HUES6 (cell line): ENCODE measurements at regions not wholly inside any gene's neighbourhood (a gene's known extent, or its start where the extent isn't known, plus 50 kb on each side); places are given as distances from the start of the nearest gene placed in this dataset.

ENCODE experiments used
- H3K27ac ChIP-seq: 2 replicates; pipeline ENCODE4 v1.7.0; 2013; ENCODE audit warnings: low read depth, mild to moderate bottlenecking, low read length, inconsistent platforms
- H3K27me3 ChIP-seq: 2 replicates; pipeline ENCODE4 v1.6.1; 2013; ENCODE audit warnings: low read length; ENCODE audit not compliant: control insufficient read depth, insufficient read depth
- H3K36me3 ChIP-seq: 2 replicates; pipeline ENCODE4 v1.6.1; 2013; ENCODE audit warnings: low read length; ENCODE audit not compliant: control insufficient read depth, insufficient read depth
- H3K4me1 ChIP-seq: 2 replicates; pipeline ENCODE4 v1.6.1; 2013; ENCODE audit warnings: low read length; ENCODE audit not compliant: control insufficient read depth, insufficient read depth
- H3K4me3 ChIP-seq: 2 replicates; pipeline ENCODE4 v1.5.1; 2013; ENCODE audit warnings: low read depth, low read length
- H3K9ac ChIP-seq: one replicate; pipeline ENCODE4 v1.6.1; 2013; ENCODE audit warnings: mild to moderate bottlenecking, low read length
- H3K9me3 ChIP-seq: 2 replicates; pipeline ENCODE4 v1.6.1; 2013; ENCODE audit warnings: low read depth, low read length; ENCODE audit not compliant: control insufficient read depth, insufficient read depth

DNA sequence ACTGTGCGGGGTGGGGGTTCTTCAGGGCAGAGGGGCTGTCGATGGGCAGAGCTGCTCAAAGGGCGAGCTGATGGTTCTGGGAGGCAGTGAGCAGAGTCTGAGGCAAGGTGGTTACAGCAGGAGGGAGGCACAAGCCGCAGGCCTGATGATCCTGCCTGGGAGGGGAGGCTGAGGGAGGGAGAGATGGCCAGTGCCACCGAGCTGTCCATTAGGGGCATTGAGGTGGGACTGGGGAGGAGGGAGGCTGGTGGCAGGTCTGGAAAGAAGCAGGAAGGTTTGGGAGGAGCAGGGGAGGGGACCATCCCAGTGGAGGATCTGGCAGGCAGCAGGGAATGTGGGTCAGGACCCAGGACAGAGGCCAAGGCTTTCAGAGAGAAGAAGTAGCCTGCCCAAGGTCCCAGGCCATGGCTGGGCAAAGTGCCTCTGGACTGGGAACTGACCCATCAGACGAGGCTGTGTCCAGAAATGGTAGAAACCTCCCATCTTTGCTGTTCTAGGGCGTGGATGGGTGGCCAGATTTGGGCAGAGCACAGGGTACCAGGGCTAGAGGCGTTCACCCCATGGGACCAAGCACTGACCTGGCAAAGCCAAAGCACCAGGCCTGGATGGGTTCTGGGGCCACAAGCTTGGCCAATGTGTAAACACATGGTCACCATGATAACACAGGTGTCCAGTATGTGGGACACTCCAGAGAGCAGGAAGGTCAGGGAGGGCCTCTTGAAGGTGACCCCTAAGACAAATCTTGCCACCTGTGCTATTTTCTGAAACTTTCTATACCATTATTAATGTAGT lies 55.5 kb downstream of the INHBB start:
- no peaks in the 10 kb centered on the region for H3K4me1 ChIP-seq
- no peak overlapping the region for H3K27ac ChIP-seq
- no peak overlapping the region for H3K9ac ChIP-seq
- no peaks in the 10 kb centered on the region for H3K9me3 ChIP-seq
- no peaks in the 10 kb centered on the region for H3K36me3 ChIP-seq
- 0 out of 2 replicates have a peak, but pooled peaks cover 3% of the 10 kb centered on the region for H3K27me3 ChIP-seq
- H3K4me3 ChIP-seq, result no peak overlapping the region

DNA sequence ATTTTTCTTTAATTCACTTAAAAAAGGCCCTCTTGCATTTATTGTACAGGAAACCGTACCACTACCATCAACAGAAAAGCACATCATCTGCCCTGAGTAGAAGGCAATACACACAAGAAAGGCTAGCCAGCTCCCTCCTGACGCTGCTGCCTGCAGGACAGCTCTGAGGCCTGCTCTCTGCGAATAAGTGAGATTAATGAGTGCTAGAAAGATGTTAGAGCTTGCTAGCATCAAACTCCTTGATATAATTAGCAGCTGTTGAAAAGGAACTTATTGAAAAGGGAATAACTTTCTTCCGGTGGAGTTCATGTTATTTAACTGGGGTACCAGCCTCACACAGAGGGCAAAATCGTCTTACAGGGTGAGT lies 56.1 kb downstream of the INHBB start:
- Histone ChIP-seq H3K9me3 (no peaks in the 10 kb centered on the region), H3K27ac (no peak overlapping the region), H3K36me3 (no peaks in the 10 kb centered on the region), H3K9ac (no peak overlapping the region), H3K4me3 (no peak overlapping the region), H3K4me1 (no peaks in the 10 kb centered on the region), H3K27me3 (0 out of 2 replicates have a peak, but pooled peaks cover 4% of the 10 kb centered on the region)

GRCh38 chr2:120402508-120402907 lies 56.6 kb downstream of the INHBB start:
- Histone ChIP-seq H3K27ac (no peak overlapping the region), H3K9me3 (no peaks in the 10 kb centered on the region), H3K9ac (no peak overlapping the region), H3K27me3 (0 out of 2 replicates have a peak, but pooled peaks cover 4% of the 10 kb centered on the region), H3K4me3 (no peak overlapping the region), H3K36me3 (no peaks in the 10 kb centered on the region), H3K4me1 (no peaks in the 10 kb centered on the region)

- no peaks in the 10 kb centered on the region for H3K36me3 ChIP-seq
- H3K27me3 ChIP-seq, result 0 out of 2 replicates have a peak, but pooled peaks cover 4% of the 10 kb centered on the region
- no peak overlapping the region for H3K27ac ChIP-seq
- no peak overlapping the region for H3K9ac ChIP-seq
- no peaks in the 10 kb centered on the region for H3K9me3 ChIP-seq
- no peaks in the 10 kb centered on the region for H3K4me1 ChIP-seq
- no peak overlapping the region for H3K4me3 ChIP-seq
Observed at GRCh38 chr2:120403261-120403660, 57.3 kb downstream of the INHBB start.

DNA sequence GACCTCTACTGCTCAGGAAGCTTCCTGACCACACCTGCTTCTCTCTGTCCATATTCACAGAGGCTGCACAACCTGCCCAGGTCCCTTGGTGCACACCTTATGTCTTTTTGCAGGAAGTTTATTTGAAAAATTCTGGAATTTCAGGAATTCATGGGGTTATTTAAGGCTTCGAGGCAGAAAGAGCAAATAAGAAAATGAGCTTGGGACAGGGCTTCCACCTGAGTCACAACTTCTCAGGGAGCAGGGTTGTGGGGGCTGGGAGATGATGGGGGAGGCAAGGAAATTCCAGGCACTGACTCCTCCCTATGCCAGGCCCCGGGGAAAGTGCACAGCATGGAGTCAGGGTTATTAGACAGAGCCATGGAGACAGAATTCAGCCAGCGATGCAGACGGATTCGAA lies 57.7 kb downstream of the INHBB start:
- H3K4me3 ChIP-seq, result no peak overlapping the region
- H3K27me3 ChIP-seq, result 0 out of 2 replicates have a peak, but pooled peaks cover 4% of the 10 kb centered on the region
- H3K27ac ChIP-seq, result no peak overlapping the region
- H3K36me3 ChIP-seq, result no peaks in the 10 kb centered on the region
- no peaks in the 10 kb centered on the region for H3K4me1 ChIP-seq
- H3K9ac ChIP-seq, result no peak overlapping the region
- no peaks in the 10 kb centered on the region for H3K9me3 ChIP-seq

DNA sequence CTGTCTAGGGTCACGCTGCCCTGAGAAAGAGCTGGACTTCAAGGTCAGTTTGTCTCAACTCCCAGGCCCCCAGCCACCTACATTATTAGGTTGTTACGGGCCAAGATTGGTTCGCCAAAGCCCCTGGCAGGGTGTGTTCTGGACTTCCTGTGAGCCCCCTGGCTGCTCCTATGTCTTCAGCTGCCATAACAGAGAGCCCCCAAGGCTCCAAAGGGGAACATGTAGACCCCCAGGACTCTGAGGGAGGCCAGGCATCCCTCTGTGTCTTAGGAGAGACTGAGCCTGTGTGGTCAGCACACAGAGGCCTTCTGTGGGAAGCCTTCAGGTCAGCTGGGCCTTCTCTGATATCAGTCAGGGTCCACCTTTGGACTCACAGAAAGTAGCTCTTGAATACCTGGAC lies 58.3 kb downstream of the INHBB start:
- H3K4me3 ChIP-seq, result no peak overlapping the region
- H3K27ac ChIP-seq, result no peak overlapping the region
- no peaks in the 10 kb centered on the region for H3K4me1 ChIP-seq
- 0 out of 2 replicates have a peak, but pooled peaks cover 4% of the 10 kb centered on the region for H3K27me3 ChIP-seq
- H3K36me3 ChIP-seq, result no peaks in the 10 kb centered on the region
- 0 out of 2 replicates have a peak, but pooled peaks cover 2% of the 10 kb centered on the region for H3K9me3 ChIP-seq
- H3K9ac ChIP-seq, result no peak overlapping the region

GRCh38 chr2:120404941-120405758 lies 59.2 kb downstream of the INHBB start:
- Histone ChIP-seq H3K9ac (no peak overlapping the region), H3K27me3 (0 out of 2 replicates have a peak, but pooled peaks cover 4% of the 10 kb centered on the region), H3K9me3 (peaks cover 7% of the 10 kb centered on the region), H3K4me3 (no peak overlapping the region), H3K36me3 (no peaks in the 10 kb centered on the region), H3K4me1 (no peaks in the 10 kb centered on the region), H3K27ac (no peak overlapping the region)

DNA sequence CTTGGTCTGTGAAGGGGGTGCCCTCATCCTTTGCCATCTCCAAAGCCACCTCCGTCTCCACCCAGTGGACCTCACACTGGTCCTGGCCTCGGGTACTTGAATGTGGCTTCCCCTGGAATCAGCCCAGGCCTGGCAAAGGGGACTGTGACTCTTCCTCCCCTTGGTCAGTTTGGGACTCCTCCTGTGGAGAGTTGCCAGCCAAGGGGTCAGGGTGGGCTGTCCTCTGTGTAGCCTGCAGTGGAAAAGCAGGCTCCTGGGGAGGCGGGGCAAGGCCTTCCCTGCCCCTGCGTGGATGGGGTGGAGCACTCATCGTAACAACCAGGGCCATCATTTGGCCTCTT lies 59.8 kb downstream of the INHBB start:
- no peak overlapping the region for H3K4me3 ChIP-seq
- no peaks in the 10 kb centered on the region for H3K36me3 ChIP-seq
- no peak overlapping the region for H3K9ac ChIP-seq
- H3K27ac ChIP-seq, result no peak overlapping the region
- no peaks in the 10 kb centered on the region for H3K4me1 ChIP-seq
- H3K9me3 ChIP-seq, result peaks cover 7% of the 10 kb centered on the region
- H3K27me3 ChIP-seq, result 0 out of 2 replicates have a peak, but pooled peaks cover 4% of the 10 kb centered on the region

DNA sequence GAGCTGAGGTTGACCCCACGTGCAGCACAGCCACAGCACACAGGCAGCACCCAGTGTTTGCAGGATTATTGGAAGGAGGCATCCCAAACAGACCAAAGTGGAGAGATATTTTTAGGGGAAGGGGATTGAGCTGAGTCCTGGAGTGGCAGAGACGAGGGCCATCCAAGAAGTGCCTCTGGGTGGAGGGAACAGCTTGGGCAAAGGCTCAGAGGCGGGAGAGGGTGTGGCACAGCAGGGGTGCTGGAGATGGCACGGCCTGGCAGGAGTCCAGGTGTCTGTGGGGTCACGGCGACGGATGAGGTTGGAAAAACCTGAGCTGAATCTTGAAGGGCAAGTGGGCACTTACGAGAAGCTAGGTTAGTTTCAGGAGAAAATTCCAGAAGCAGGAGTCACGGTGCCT lies 60.6 kb downstream of the INHBB start:
- H3K4me1 ChIP-seq, result no peaks in the 10 kb centered on the region
- peaks cover 7% of the 10 kb centered on the region for H3K9me3 ChIP-seq
- H3K4me3 ChIP-seq, result no peak overlapping the region
- 0 out of 2 replicates have a peak, but pooled peaks cover 4% of the 10 kb centered on the region for H3K27me3 ChIP-seq
- no peaks in the 10 kb centered on the region for H3K36me3 ChIP-seq
- no peak overlapping the region for H3K9ac ChIP-seq
- H3K27ac ChIP-seq, result no peak overlapping the region

DNA sequence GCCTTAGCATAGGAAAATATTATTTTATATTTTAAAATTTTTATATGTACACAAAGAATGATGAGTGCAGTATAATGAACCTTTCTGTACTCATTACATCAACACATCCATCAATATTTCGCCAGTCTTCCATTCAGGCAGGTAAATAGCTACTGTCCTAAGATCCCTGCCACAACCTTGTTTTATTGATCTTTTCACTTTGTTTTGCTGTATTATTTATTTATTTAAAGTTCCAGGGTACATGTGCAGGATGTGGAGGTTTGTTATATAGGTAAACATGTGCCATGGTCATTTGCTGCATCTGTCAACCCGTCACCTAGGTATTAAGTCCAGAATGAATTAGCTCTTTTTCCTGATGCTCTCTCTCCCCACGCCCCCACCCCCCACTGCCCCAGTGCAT lies 64.6 kb downstream of the INHBB start:
- H3K4me1 ChIP-seq, result no peaks in the 10 kb centered on the region; the same call in 1 of the 2 replicates
- no peak overlapping the region for H3K27ac ChIP-seq
- H3K4me3 ChIP-seq, result no peak overlapping the region
- no peak overlapping the region for H3K9ac ChIP-seq
- no peaks in the 10 kb centered on the region for H3K36me3 ChIP-seq
- H3K27me3 ChIP-seq, result 0 out of 2 replicates have a peak, but pooled peaks cover 4% of the 10 kb centered on the region
- H3K9me3 ChIP-seq, result peaks cover 7% of the 10 kb centered on the region

GRCh38 chr2:120415060-120415459 lies 69.1 kb downstream of the INHBB start:
- Histone ChIP-seq H3K9me3 (peaks cover 1% of the 10 kb centered on the region), H3K27ac (no peak overlapping the region), H3K36me3 (no peaks in the 10 kb centered on the region), H3K4me1 (no peaks in the 10 kb centered on the region; the same call in 1 of the 2 replicates), H3K27me3 (peaks cover 8% of the 10 kb centered on the region), H3K4me3 (no peak overlapping the region), H3K9ac (no peak overlapping the region)
